HepG2 (cell line): ENCODE measurements at regions not wholly inside any gene's neighbourhood (a gene's known extent, or its start where the extent isn't known, plus 50 kb on each side); places are given as distances from the start of the nearest gene placed in this dataset.

Experiments
- NR1H2 ChIP-seq: sonication (generic); formaldehyde crosslinking; IDR thresholded peaks from 2 replicates; pipeline ENCODE4 v1.8.1; 2022; ENCODE audit warnings: low read depth, missing genetic modification reagents, borderline replicate concordance
- PHF21A ChIP-seq: sonication (generic); formaldehyde crosslinking; IDR thresholded peaks from 2 replicates; pipeline ENCODE4 v1.5.0; 2020; ENCODE audit warnings: mild to moderate bottlenecking, missing genetic modification reagents
- POLR2A ChIP-seq, 2 experiments: IDR thresholded peaks; 2 replicates each; pipeline ENCODE4 v1.6.1; 2011; ENCODE audit warnings: low read depth in 2 of 2, low read length in 2 of 2, mild to moderate bottlenecking in 1 of 2, moderate library complexity in 1 of 2; ENCODE audit not compliant: insufficient read depth in 1 of 2
- RBM39 ChIP-seq: fragments of 200-400 bp; formaldehyde crosslinking; IDR thresholded peaks from one replicate; pipeline ENCODE4 v1.6.1; 2018; ENCODE audit warnings: antibody characterized with exemption, mild to moderate bottlenecking, low read depth, low read length; ENCODE audit not compliant: poor library complexity, severe bottlenecking
- SRSF1 ChIP-seq: fragments of 200-400 bp; formaldehyde crosslinking; optimal IDR thresholded peaks from 2 replicates; pipeline ENCODE3; 2017; ENCODE audit warnings: mild to moderate bottlenecking, low read depth, low read length, moderate library complexity
- ZNF317 ChIP-seq: sonication (generic); formaldehyde crosslinking; IDR thresholded peaks from 2 replicates; pipeline ENCODE4 v1.5.0; 2020; ENCODE audit warnings: mild to moderate bottlenecking, missing genetic modification reagents
- ZNF318 ChIP-seq: sonication (generic); formaldehyde crosslinking; IDR thresholded peaks from 2 replicates; pipeline ENCODE4 v1.4.0; 2020; ENCODE audit warnings: mild to moderate bottlenecking, missing genetic modification reagents
- ZNF607 ChIP-seq: sonication (generic); formaldehyde crosslinking; IDR thresholded peaks from 2 replicates; pipeline ENCODE4 v1.5.1; 2020; ENCODE audit warnings: missing genetic modification reagents, mild to moderate bottlenecking, borderline replicate concordance

- TF ChIP-seq ZNF318 (CRISPR knock-in tag) = no peak
- TF ChIP-seq ZNF607 (CRISPR knock-in tag) = no peak
- no peak for TF ChIP-seq NR1H2 (CRISPR knock-in tag)
- TF ChIP-seq RBM39 = no peak
- TF ChIP-seq ZNF317 = no peak
- no peak for TF ChIP-seq PHF21A (CRISPR knock-in tag)
- no peak for TF ChIP-seq SRSF1
- no peak for TF ChIP-seq POLR2A (IDR thresholded peaks at IDR 0.05; ENCODE audit: insufficient read depth in 1 of 2, low read depth in 2 of 2, low read length in 2 of 2)
Measured at GRCh38 chr17:13134076-13134475, 116.2 kb upstream of the ELAC2 start (continued).
